LNCaP clone FGC (cell line): ENCODE measurements at regions not wholly inside any gene's neighbourhood (a gene's known extent, or its start where the extent isn't known, plus 50 kb on each side); places are given as distances from the start of the nearest gene placed in this dataset.
"Not testable (repeated sequence)": the region's sequence is repeated elsewhere in the genome, so short reads cannot be mapped to it uniquely, and the experiment has no call there.

ENCODE experiments used
- DNase-seq: peaks from one replicate; pipeline ENCODE4 v3.0.0-alpha.2; 2011; ENCODE audit warnings: low read depth
- H3K4me3 ChIP-seq: 2 replicates; pipeline ENCODE4 v1.5.1; 2011; ENCODE audit warnings: mild to moderate bottlenecking, low read depth, low read length, control low read depth
- CTCF ChIP-seq: IDR thresholded peaks from 2 replicates; pipeline ENCODE4 v1.5.1; 2012; ENCODE audit warnings: mild to moderate bottlenecking; ENCODE audit not compliant: control insufficient read depth, insufficient read depth; ENCODE audit errors: extremely low read depth

- no peak overlapping the region for H3K4me3 ChIP-seq
- DNase-seq: no peak
- no peak for TF ChIP-seq CTCF
Observed at GRCh38 chr7:41567031-41567730, 135.7 kb downstream of the INHBA start.

GRCh38 chr7:41566581-41566980 lies 136.3 kb downstream of the INHBA start:
- no peak overlapping the region for H3K4me3 ChIP-seq
- DNase-seq: no peak
- TF ChIP-seq CTCF: no peak

GRCh38 chr7:41565655-41566054 lies 137.2 kb downstream of the INHBA start:
- no peak for TF ChIP-seq CTCF
- H3K4me3 ChIP-seq: no peak overlapping the region
- no peak for DNase-seq

DNA sequence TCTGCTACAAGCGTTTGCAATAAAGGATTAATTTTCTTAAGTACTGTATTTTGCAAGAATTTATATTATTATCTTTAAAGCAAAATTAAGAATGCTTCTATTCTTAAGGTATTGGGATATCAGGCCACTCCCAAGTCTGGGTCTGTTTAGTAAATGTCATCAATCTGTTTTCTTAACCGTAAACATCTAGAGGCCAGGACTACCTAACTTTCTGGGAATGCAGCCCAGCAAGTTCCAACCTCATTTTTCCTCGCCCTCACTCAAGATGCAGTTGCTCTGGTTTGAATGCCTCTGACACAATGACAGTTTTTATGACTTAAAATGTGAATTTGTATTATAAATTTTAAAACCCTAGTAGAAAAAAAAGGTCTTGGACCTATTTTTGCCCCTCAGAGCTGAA lies 143.5 kb downstream of the INHBA start:
- DNase-seq: no peak
- H3K4me3 ChIP-seq: no peak overlapping the region
- no peak for TF ChIP-seq CTCF

DNA sequence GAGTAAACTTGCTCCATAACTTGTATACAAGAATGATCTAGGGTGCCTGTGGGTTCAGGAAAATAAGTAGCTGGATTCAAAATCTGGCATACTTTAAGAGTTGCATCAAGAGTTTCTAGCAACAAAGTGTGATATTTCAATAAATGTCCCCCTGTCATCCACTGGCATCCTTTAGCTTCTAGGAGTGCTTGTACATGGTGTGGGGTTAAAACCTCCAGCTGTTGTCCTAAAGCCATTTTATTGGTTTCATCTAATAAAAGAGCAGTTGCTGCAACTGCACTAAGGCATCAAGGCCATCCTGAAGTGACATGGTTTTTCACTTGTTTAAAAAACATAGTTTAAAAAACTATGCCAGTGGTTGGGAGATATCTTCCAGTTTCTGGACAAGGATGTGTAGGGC lies 148.4 kb downstream of the INHBA start:
- no peak for TF ChIP-seq CTCF
- no peak for DNase-seq
- H3K4me3 ChIP-seq: no peak overlapping the region

- not testable (repeated sequence) for DNase-seq, H3K4me3 ChIP-seq
Observed at GRCh38 chr7:41550046-41550445, 152.8 kb downstream of the INHBA start.

DNA sequence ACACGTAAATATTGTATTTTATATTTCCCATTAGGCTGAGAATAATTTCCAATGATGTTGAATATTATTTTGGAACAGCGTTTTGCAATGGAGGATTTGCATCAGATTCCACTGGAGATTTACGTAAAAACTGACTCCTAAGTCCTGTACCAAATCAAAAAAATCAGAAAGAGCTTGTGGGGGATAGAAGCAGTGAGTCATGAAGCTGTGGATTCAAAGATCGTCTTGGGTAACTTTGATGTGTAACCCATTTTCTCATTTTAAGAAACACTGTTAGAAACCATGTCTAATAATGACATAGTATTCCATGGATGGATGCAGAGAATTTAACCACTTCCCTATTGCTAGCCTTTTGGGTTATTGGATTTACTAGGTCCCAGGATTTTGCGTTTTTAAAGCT lies 158.6 kb downstream of the INHBA start:
- no peak for DNase-seq
- TF ChIP-seq CTCF: no peak
- no peak overlapping the region for H3K4me3 ChIP-seq

- no peak for DNase-seq
Observed at GRCh38 chr7:41540601-41541000, 162.3 kb downstream of the INHBA start.

More at GRCh38 chr7:41540601-41541000, 162.3 kb downstream of the INHBA start:
- H3K4me3 ChIP-seq: no peak overlapping the region
- TF ChIP-seq CTCF: no peak
